ENCODE measurements at regions not wholly inside any gene's neighbourhood (a gene's known extent, or its start where the extent isn't known, plus 50 kb on each side); places are given as distances from the start of the nearest gene placed in this dataset.

DNA sequence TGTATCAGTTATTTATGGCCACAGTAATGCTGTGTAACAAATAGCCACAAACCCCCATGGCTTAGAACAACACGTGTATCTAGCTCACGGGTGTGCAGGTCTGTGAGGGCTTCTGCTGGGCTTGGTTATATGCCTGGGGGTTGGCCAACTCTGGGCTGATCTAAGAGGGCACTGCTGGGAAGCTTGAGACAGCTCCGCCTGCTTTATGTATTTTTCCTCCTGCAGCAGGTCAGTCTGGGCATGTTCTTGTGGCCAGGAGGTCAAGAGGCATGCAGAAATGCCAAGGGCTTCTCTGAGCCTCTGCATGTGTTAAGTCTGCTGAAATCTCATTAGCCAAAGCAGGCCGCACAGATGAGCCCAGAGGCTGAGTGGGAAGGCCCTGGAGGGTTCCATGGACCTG, 105.8 kb downstream of the ZNF664 start:
- no peaks in the 10 kb centered on the region for H3K9me3 ChIP-seq
- no peaks in the 10 kb centered on the region for H3K27me3 ChIP-seq
- WGBS (ENCODE audit: insufficient coverage, low coverage, low lambda C conversion rate, missing lambda C conversion rate): no CpG with 5 or more reads among the region's 4 CpGs
- intact Hi-C loops (cut with DNase I): no loop called here
- H3K27ac ChIP-seq: no peak overlapping the region
- H3K36me3 ChIP-seq: no peaks in the 10 kb centered on the region
- ATAC-seq (no peak), DNase-seq (no peak)
- TF ChIP-seq POLR2A (IDR thresholded peaks at IDR 0.05): no peak
- TF ChIP-seq, protein P1, sequence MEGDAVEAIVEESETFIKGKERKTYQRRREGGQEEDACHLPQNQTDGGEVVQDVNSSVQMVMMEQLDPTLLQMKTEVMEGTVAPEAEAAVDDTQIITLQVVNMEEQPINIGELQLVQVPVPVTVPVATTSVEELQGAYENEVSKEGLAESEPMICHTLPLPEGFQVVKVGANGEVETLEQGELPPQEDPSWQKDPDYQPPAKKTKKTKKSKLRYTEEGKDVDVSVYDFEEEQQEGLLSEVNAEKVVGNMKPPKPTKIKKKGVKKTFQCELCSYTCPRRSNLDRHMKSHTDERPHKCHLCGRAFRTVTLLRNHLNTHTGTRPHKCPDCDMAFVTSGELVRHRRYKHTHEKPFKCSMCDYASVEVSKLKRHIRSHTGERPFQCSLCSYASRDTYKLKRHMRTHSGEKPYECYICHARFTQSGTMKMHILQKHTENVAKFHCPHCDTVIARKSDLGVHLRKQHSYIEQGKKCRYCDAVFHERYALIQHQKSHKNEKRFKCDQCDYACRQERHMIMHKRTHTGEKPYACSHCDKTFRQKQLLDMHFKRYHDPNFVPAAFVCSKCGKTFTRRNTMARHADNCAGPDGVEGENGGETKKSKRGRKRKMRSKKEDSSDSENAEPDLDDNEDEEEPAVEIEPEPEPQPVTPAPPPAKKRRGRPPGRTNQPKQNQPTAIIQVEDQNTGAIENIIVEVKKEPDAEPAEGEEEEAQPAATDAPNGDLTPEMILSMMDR (IDR thresholded peaks at IDR 0.05): no peak
- no peak overlapping the region for H3K4me3 ChIP-seq
- H3K4me1 ChIP-seq: no peaks in the 10 kb centered on the region

DNA sequence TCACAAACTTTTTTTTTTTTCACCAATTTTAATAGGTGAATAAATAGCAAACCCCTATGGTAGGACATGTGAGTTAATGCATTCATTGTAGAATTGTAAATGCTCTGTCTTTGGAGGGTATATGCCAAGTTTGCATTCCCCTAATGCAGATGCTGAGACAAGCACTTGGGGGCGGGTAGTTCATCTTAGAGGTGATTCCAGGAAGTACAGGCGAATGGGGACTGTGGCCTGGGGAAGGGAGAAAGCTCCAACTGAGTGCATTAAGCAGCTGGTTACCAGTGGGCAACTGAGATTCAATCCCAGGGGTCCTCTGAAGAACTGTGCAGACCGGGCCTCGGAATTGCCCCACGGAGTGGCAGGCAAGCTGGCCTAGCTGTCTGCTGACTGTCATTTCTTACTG, 107.6 kb downstream of the ZNF664 start:
- DNase-seq: no peak
- WGBS (ENCODE audit: insufficient coverage, low coverage, low lambda C conversion rate, missing lambda C conversion rate): 58% methylated on average over 2 of the region's 5 CpGs
- H3K9me3 ChIP-seq: no peaks in the 10 kb centered on the region
- H3K27me3 ChIP-seq: no peaks in the 10 kb centered on the region
- H3K4me3 ChIP-seq: no peak overlapping the region
- no peaks in the 10 kb centered on the region for H3K4me1 ChIP-seq
- TF ChIP-seq, protein P1 (IDR thresholded peaks at IDR 0.05): no peak
- TF ChIP-seq POLR2A (IDR thresholded peaks at IDR 0.05): no peak
- no peaks in the 10 kb centered on the region for H3K36me3 ChIP-seq
- intact Hi-C loops (cut with DNase I): no loop called here
- no peak overlapping the region for H3K27ac ChIP-seq
- ATAC-seq: no peak

DNA sequence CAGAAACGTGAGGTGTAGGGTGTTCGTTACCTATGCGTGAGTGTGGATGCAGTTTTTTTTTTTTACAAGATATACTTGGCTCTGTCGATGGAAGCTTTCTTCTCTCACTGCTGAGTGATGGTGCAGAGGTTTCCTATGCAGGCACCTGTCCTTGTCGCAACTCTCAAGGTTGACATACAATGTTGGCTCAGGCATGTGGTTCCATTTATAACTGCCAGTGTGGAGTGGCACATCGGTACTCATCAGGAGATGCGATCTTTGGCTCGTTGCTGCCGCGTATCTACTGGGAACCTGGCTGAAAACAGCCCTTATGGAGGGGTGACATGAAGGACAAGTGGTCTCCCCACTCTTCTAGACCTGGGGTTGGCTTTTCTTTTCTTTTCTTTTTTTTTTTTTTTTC, 109.0 kb downstream of the ZNF664 start:
- TF ChIP-seq, protein P1 (IDR thresholded peaks at IDR 0.05): no peak
- TF ChIP-seq POLR2A (IDR thresholded peaks at IDR 0.05): no peak
- ATAC-seq: no peak
- Histone ChIP-seq H3K9me3 (no peaks in the 10 kb centered on the region), H3K4me1 (no peaks in the 10 kb centered on the region), H3K27me3 (no peaks in the 10 kb centered on the region), H3K4me3 (no peak overlapping the region), H3K36me3 (no peaks in the 10 kb centered on the region), H3K27ac (no peak overlapping the region)
- DNase-seq: no peak
- WGBS (ENCODE audit: insufficient coverage, low coverage, low lambda C conversion rate, missing lambda C conversion rate): 95% methylated on average over 8 of the region's 10 CpGs
- intact Hi-C loops (cut with DNase I): no loop called here

DNA sequence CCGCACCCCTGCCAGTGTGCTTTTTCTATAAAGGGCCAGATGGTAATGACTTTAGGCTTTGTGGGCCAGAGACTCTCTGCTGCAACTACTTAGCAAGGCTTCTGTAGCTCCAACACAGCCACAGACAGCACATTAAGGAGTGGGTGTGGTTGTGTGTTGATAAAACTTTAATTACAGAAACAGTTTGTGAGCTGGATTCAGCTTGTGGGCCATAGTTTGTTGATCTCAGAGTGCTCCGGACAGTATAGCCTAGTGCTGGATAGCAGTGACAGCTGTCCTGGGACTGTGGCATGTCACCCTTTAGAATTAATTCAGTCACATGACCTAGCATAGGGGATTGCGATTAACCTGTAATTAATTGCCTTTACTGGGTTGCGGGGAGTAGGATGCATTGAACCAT, 109.7 kb downstream of the ZNF664 start:
- H3K4me3 ChIP-seq: no peak overlapping the region
- no peaks in the 10 kb centered on the region for H3K9me3 ChIP-seq
- no peak overlapping the region for H3K27ac ChIP-seq
- DNase-seq: no peak
- intact Hi-C loops (cut with DNase I): no loop called here
- H3K27me3 ChIP-seq: no peaks in the 10 kb centered on the region
- TF ChIP-seq, protein P1 (IDR thresholded peaks at IDR 0.05): no peak
- no peak for TF ChIP-seq POLR2A (IDR thresholded peaks at IDR 0.05)
- no peak for ATAC-seq
- H3K4me1 ChIP-seq: no peaks in the 10 kb centered on the region
- 95% methylated on average over 2 of the region's 4 CpGs for WGBS (ENCODE audit: insufficient coverage, low coverage, low lambda C conversion rate, missing lambda C conversion rate)
- H3K36me3 ChIP-seq: no peaks in the 10 kb centered on the region

DNA sequence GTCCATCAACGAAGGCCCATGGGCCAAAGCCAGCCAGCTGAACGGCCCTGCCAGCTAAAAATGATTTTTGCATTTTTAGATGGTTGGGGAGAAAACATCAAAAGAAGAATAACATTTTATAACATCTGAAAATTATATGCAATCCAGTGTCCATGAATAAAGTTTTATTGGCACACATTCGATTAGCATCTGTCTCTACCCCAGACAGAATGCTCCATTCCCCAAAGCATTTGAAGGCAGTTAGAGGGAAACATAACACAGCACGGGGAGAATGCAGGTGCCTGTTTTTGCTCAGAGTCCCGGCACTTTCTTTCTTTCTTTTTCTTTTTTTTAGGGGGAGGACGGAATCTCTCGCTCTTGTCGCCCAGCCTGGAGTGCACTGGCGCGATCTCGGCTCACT, 110.7 kb downstream of the ZNF664 start:
- Histone ChIP-seq H3K4me3 (no peak overlapping the region), H3K27ac (no peak overlapping the region), H3K4me1 (no peaks in the 10 kb centered on the region), H3K9me3 (no peaks in the 10 kb centered on the region), H3K36me3 (no peaks in the 10 kb centered on the region), H3K27me3 (no peaks in the 10 kb centered on the region)
- ATAC-seq: no peak
- intact Hi-C loops (cut with DNase I): no loop called here
- DNase-seq: no peak
- WGBS (ENCODE audit: insufficient coverage, low coverage, low lambda C conversion rate, missing lambda C conversion rate): 88% methylated on average over 9 of the region's 11 CpGs
- no peak for TF ChIP-seq POLR2A (IDR thresholded peaks at IDR 0.05)
- TF ChIP-seq, protein P1 (IDR thresholded peaks at IDR 0.05): no peak
